HepG2 (cell line): ENCODE measurements at regions not wholly inside any gene's neighbourhood (a gene's known extent, or its start where the extent isn't known, plus 50 kb on each side); places are given as distances from the start of the nearest gene placed in this dataset.

ENCODE experiments used
- ATAC-seq: fragments of 200-7000 bp; cut with Tn5 transposase; 3 replicates; pipeline ENCODE4 v1.9.1; 2020; ENCODE audit warnings: mild to moderate bottlenecking, moderate library complexity
- BruUV-seq: library from RNA; stranded (reverse); fragments of 400-500 nt; replicated peaks from 2 replicates; lab custom pipeline; 2021; lab: Mats Ljungman, UMichigan
- CTCF ChIA-PET: fragments of 300-600 bp; formaldehyde crosslinking; extraction: SDS; loops from one replicate; lab custom pipeline; 2021; ENCODE audit warnings: low total read pairs, inconsistent platforms, low intra/inter-chr PET ratio; lab: Yijun Ruan, JAX
- POLR2A ChIA-PET: fragments of 350-600 bp; sonication (Branson Sonifier 250); formaldehyde crosslinking; loops from one replicate; lab custom pipeline; 2020; ENCODE audit warnings: antibody characterized with exemption, inconsistent platforms; lab: Yijun Ruan, JAX
- DNase-seq: peaks from one replicate; pipeline ENCODE4 v3.0.0-alpha.2; 2015; ENCODE audit warnings: low spot score
- FAIRE-seq: peaks from 3 replicates; lab custom pipeline; 2011; peaks lifted over from hg19 to GRCh38; lab: Jason Lieb, UNC
- H2AFZ ChIP-seq: one replicate; pipeline ENCODE4 v1.6.1; 2011; ENCODE audit warnings: low read length, inconsistent platforms
- H3K27ac ChIP-seq: fragments of 300-600 bp; 3 replicates; pipeline ENCODE4 v1.8.0; 2011; ENCODE audit warnings: mixed run types, mild to moderate bottlenecking, mixed read lengths, low read length, inconsistent platforms; ENCODE audit not compliant: insufficient read depth; ENCODE audit errors: extremely low read length
- H3K27me3 ChIP-seq, 2 experiments: fragments of 200-600 bp in 1 of 2; 2 replicates in 1 of 2; 3 replicates in 1 of 2; pipeline versions ENCODE4 v1.6.0 to v1.8.0; 2011; ENCODE audit warnings: low read length in 2 of 2, mild to moderate bottlenecking in 2 of 2, moderate library complexity in 2 of 2, inconsistent platforms in 1 of 2; ENCODE audit not compliant: insufficient read depth in 2 of 2, control insufficient read depth in 1 of 2
- H3K36me3 ChIP-seq, 2 experiments: fragments of 200-600 bp in 1 of 2; replicated peaks in 1 of 2; 2 replicates in 1 of 2; 3 replicates in 1 of 2; pipeline versions ENCODE4 v1.5.1 to v1.8.0; 2011; ENCODE audit warnings: low read length in 2 of 2, inconsistent platforms in 1 of 2; ENCODE audit not compliant: insufficient read depth in 2 of 2, control insufficient read depth in 1 of 2
- H3K4me1 ChIP-seq: 2 replicates; pipeline ENCODE4 v1.5.1; 2012; ENCODE audit warnings: low read length, inconsistent platforms; ENCODE audit not compliant: insufficient read depth
- H3K4me2 ChIP-seq: 2 replicates; pipeline ENCODE4 v1.6.0; 2011; ENCODE audit warnings: low read depth, low read length, inconsistent platforms
- H3K4me3 ChIP-seq, 3 experiments: fragments of 200-600 bp in 1 of 3; sonication (generic), shearing (Covaris generic) in 1 of 3; replicated peaks in 1 of 3; 2 replicates each; pipeline ENCODE4 v1.5.1; 2011 to 2016; ENCODE audit warnings: low read length in 3 of 3, inconsistent platforms in 2 of 3, low read depth in 2 of 3, mild to moderate bottlenecking in 2 of 3, control low read depth in 1 of 3, mixed read lengths in 1 of 3; ENCODE audit not compliant: insufficient read depth in 1 of 3
- H3K79me2 ChIP-seq: one replicate; pipeline ENCODE4 v1.6.1; 2011; ENCODE audit warnings: low read length, inconsistent platforms; ENCODE audit not compliant: insufficient read depth
- H3K9ac ChIP-seq: 2 replicates; pipeline ENCODE4 v1.6.0; 2011; ENCODE audit warnings: mild to moderate bottlenecking, low read depth, low read length, inconsistent platforms; ENCODE audit not compliant: insufficient read depth
- H3K9me3 ChIP-seq: 2 replicates; pipeline ENCODE4 v1.5.1; 2012; ENCODE audit warnings: mild to moderate bottlenecking, low read length
- H4K20me1 ChIP-seq: 2 replicates; pipeline ENCODE4 v1.6.0; 2011; ENCODE audit warnings: inconsistent platforms, mild to moderate bottlenecking, low read length, moderate library complexity; ENCODE audit not compliant: insufficient read depth
- HINFP ChIP-seq: sonication (generic); formaldehyde crosslinking; IDR thresholded peaks from 2 replicates; pipeline ENCODE4 v1.4.0; 2020; ENCODE audit warnings: low read depth, mild to moderate bottlenecking, missing genetic modification reagents
- HNF4A ChIP-seq: sonication (generic); formaldehyde crosslinking; IDR thresholded peaks from 2 replicates; pipeline ENCODE4 v1.4.0; 2020; ENCODE audit warnings: missing genetic modification reagents
- PAWR ChIP-seq: sonication (generic); formaldehyde crosslinking; IDR thresholded peaks from 2 replicates; pipeline ENCODE4 v1.4.0; 2020; ENCODE audit warnings: missing genetic modification reagents, mild to moderate bottlenecking, borderline replicate concordance
- SCMH1 ChIP-seq: sonication (generic); formaldehyde crosslinking; IDR thresholded peaks from 2 replicates; pipeline ENCODE4 v1.9.0; 2021; ENCODE audit warnings: missing genetic modification reagents, mild to moderate bottlenecking, borderline replicate concordance
- SMAD1 ChIP-seq: sonication (generic); formaldehyde crosslinking; IDR thresholded peaks from 2 replicates; pipeline ENCODE4 v1.4.0; 2020; ENCODE audit warnings: missing genetic modification reagents, low read depth, mild to moderate bottlenecking, borderline replicate concordance
- SMAD9 ChIP-seq: sonication (generic); formaldehyde crosslinking; IDR thresholded peaks from 2 replicates; pipeline ENCODE4 v1.5.1; 2020; ENCODE audit warnings: mild to moderate bottlenecking, missing genetic modification reagents
- SNRNP70 ChIP-seq: fragments of 200-400 bp; formaldehyde crosslinking; IDR thresholded peaks from 2 replicates; pipeline ENCODE4 v1.6.1; 2017; ENCODE audit warnings: mild to moderate bottlenecking, low read depth, low read length, moderate library complexity
- TEF ChIP-seq: sonication (generic); formaldehyde crosslinking; IDR thresholded peaks from 2 replicates; pipeline ENCODE4 v1.5.0; 2020; ENCODE audit warnings: missing genetic modification reagents
- ZBTB34 ChIP-seq: sonication (generic); formaldehyde crosslinking; IDR thresholded peaks from 2 replicates; pipeline ENCODE4 v1.8.0; 2022; ENCODE audit warnings: mild to moderate bottlenecking, missing genetic modification reagents
- ZBTB38 ChIP-seq: sonication (generic); formaldehyde crosslinking; IDR thresholded peaks from 2 replicates; pipeline ENCODE4 v1.5.1; 2020; ENCODE audit warnings: mild to moderate bottlenecking, missing genetic modification reagents
- ZFP36L1 ChIP-seq: sonication (generic); formaldehyde crosslinking; IDR thresholded peaks from 2 replicates; pipeline ENCODE4 v1.8.0; 2022; ENCODE audit warnings: mild to moderate bottlenecking, missing genetic modification reagents, moderate library complexity
- ZKSCAN1 ChIP-seq: fragments of 150-350 bp; IDR thresholded peaks from 2 replicates; pipeline ENCODE4 v1.6.1; 2014; ENCODE audit warnings: low read length
- WGBS: methylation state at CpG from one replicate; pipeline ENCODE4 v1.1.6; 2017; ENCODE audit warnings: low lambda C conversion rate; 5-methylcytosine and 5-hydroxymethylcytosine counted together
- in situ Hi-C: cut with HindIII; loops from 2 replicates; pipeline ENCODE4 v1.10.0; 2017; ENCODE audit warnings: low pct_unique_long_range_greater_than_20kb; ENCODE audit not compliant: extremely low pct_ligation_motif_present
- intact Hi-C: fragments of 100-400 bp; cut with micrococcal nuclease; formaldehyde crosslinking; loops from one replicate; pipeline ENCODE4 v1.10.0; 2022; ENCODE audit not compliant: unreplicated experiment
- TF ChIP-seq, protein P1 (sequence below): sonication (generic); formaldehyde crosslinking; IDR thresholded peaks from 2 replicates; pipeline ENCODE4 v1.4.0; 2020; ENCODE audit warnings: mild to moderate bottlenecking, missing genetic modification reagents
- TF ChIP-seq, protein P2 (sequence below): sonication (generic); formaldehyde crosslinking; IDR thresholded peaks from 2 replicates; pipeline ENCODE4 v1.5.0; 2020; ENCODE audit warnings: missing genetic modification reagents
- TF ChIP-seq, protein P3 (sequence below): sonication (generic); formaldehyde crosslinking; IDR thresholded peaks from 2 replicates; pipeline ENCODE4 v1.4.0; 2020; ENCODE audit warnings: missing genetic modification reagents

GRCh38 chr3:69650066-69650419 is 89.2 kb upstream of the MITF start (continued):
- TF ChIP-seq ZBTB38 (CRISPR knock-in tag) (no peak), SMAD1 (CRISPR knock-in tag) (no peak), HNF4A (CRISPR knock-in tag) (no peak), TEF (no peak)
- TF ChIP-seq, protein P1, sequence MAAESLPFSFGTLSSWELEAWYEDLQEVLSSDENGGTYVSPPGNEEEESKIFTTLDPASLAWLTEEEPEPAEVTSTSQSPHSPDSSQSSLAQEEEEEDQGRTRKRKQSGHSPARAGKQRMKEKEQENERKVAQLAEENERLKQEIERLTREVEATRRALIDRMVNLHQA = no peak
- TF ChIP-seq, protein P2, sequence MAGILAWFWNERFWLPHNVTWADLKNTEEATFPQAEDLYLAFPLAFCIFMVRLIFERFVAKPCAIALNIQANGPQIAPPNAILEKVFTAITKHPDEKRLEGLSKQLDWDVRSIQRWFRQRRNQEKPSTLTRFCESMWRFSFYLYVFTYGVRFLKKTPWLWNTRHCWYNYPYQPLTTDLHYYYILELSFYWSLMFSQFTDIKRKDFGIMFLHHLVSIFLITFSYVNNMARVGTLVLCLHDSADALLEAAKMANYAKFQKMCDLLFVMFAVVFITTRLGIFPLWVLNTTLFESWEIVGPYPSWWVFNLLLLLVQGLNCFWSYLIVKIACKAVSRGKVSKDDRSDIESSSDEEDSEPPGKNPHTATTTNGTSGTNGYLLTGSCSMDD (CRISPR knock-in tag) = no peak
- TF ChIP-seq, protein P3, sequence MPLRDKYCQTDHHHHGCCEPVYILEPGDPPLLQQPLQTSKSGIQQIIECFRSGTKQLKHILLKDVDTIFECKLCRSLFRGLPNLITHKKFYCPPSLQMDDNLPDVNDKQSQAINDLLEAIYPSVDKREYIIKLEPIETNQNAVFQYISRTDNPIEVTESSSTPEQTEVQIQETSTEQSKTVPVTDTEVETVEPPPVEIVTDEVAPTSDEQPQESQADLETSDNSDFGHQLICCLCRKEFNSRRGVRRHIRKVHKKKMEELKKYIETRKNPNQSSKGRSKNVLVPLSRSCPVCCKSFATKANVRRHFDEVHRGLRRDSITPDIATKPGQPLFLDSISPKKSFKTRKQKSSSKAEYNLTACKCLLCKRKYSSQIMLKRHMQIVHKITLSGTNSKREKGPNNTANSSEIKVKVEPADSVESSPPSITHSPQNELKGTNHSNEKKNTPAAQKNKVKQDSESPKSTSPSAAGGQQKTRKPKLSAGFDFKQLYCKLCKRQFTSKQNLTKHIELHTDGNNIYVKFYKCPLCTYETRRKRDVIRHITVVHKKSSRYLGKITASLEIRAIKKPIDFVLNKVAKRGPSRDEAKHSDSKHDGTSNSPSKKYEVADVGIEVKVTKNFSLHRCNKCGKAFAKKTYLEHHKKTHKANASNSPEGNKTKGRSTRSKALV (CRISPR knock-in tag) = no peak
- TF ChIP-seq, all 625 proteins: peak for 0

DNA sequence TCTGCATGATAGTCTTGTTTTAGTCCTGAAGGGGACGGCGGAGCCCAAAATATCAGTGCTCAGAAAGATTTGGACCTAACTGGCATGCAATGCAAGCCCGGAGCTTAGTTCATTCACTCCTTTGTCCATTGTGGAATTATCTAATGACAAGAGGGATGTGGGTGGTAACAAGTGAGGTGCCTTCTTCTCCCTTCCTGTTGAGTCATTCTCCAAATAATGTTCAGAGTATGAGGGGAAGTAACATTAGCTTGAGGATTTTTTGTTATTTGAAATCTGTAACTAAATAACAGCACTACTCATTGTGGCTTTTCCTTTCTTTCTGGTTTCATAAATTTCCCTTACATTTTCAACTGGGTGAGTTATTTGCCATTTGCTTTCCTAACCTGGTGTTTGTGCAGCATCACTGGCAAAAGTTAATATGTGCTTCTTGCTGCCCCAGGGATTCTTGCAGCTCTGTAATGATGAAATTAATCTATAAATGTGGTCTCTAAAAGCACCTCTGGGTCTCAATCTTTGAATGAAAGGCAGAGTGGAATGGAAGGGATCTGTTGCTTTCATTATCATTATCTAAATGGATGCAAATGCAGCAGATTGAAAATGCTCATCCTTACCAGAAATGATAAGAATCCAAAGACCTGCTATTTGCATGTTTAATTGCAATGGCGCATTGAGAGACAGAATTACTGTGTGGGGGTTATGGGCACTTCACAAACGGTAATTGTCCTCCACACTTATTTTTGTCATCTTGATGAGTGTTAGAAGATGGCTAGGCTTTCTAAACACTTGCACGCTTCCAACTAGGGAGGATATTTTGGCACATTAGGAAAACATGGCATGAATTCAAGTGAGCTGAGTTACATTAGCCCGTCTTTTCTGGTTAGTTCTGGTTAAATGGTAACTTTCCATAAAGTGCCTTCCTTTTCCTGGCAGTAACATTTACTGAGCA is 89.9 kb upstream of the MITF start:
- H4K20me1 ChIP-seq = no peaks in the 10 kb centered on the region
- no peak overlapping the region for H3K4me3 ChIP-seq
- CTCF ChIA-PET = no interaction called here
- in situ Hi-C loops = loop anchor here (25.0 kb wide), 1 partner anchor 537 kb away; the partner anchor contains the start of gene LMOD3
- BruUV-seq = no TSS peak
- no peaks in the 10 kb centered on the region; a peak in 1 of 5 replicates for H3K27me3 ChIP-seq
- no peak overlapping the region for H3K9ac ChIP-seq
- FAIRE-seq (no peak), DNase-seq (peak; percentile 2), ATAC-seq (no peak)
- no peaks in the 10 kb centered on the region for H3K9me3 ChIP-seq
- intact Hi-C loops = no loop called here
- no peaks in the 10 kb centered on the region for H3K79me2 ChIP-seq
- 16% methylated on average over 7 of the region's 7 CpGs for WGBS
- no peaks in the 10 kb centered on the region for H3K4me1 ChIP-seq
- H3K27ac ChIP-seq = no peak overlapping the region
- POLR2A ChIA-PET = no interaction called here
- no peaks in the 10 kb centered on the region for H3K36me3 ChIP-seq
- no peak overlapping the region for H3K4me2 ChIP-seq
- no peak overlapping the region for H2AFZ ChIP-seq
- TF ChIP-seq SCMH1 (no peak), HINFP (CRISPR knock-in tag) (no peak), SNRNP70 (no peak), ZBTB34 (CRISPR knock-in tag) (no peak), SMAD9 (CRISPR knock-in tag) (no peak), ZFP36L1 (no peak), PAWR (no peak), ZKSCAN1 (no peak)
